ENCODE measurements at regions not wholly inside any gene's neighbourhood (a gene's known extent, or its start where the extent isn't known, plus 50 kb on each side); places are given as distances from the start of the nearest gene placed in this dataset.
"Not testable (repeated sequence)": the region's sequence is repeated elsewhere in the genome, so short reads cannot be mapped to it uniquely, and the experiment has no call there.

GRCh38 chr20:26295006-26295405 lies 598.4 kb upstream of the ZNF337 start:
- no peaks in the 10 kb centered on the region for H4K20me1 ChIP-seq (ENCODE audit: control insufficient read depth, insufficient read depth, low read depth, low read length)
- TF ChIP-seq EZH2phosphoT487 (IDR thresholded peaks at IDR 0.05; ENCODE audit: borderline replicate concordance, low read length) (no peak), CTCF (IDR thresholded peaks at IDR 0.05; ENCODE audit: low read depth, low read length, poor library complexity, severe bottlenecking) (no peak)
- no peaks in the 10 kb centered on the region for H3K36me3 ChIP-seq (ENCODE audit: control insufficient read depth, low read length)
- H3K79me2 ChIP-seq (ENCODE audit: control insufficient read depth, low read length) = no peaks in the 10 kb centered on the region
- H3K27ac ChIP-seq (ENCODE audit: low read depth, low read length) = no peak overlapping the region
- H3F3A ChIP-seq (ENCODE audit: control insufficient read depth, insufficient read depth) = no peaks in the 10 kb centered on the region
- no peak overlapping the region for H3K4me3 ChIP-seq (ENCODE audit: low read length)
- H3K9me3 ChIP-seq (ENCODE audit: control insufficient read depth, insufficient read depth, low read length) = no peaks in the 10 kb centered on the region
- no peak overlapping the region for H3K4me2 ChIP-seq (ENCODE audit: low read length)
- H3K4me1 ChIP-seq (ENCODE audit: control insufficient read depth, low read length) = no peaks in the 10 kb centered on the region
- no peaks in the 10 kb centered on the region for H3K9me2 ChIP-seq (replicated peaks; ENCODE audit: control insufficient read depth, low read length)
- no peaks in the 10 kb centered on the region for H3K27me3 ChIP-seq (ENCODE audit: control insufficient read depth, low read length)

- H3K4me1 ChIP-seq (ENCODE audit: control insufficient read depth, low read length); H3K4me2 ChIP-seq (ENCODE audit: low read length); H4K20me1 ChIP-seq (ENCODE audit: control insufficient read depth, insufficient read depth, low read depth, low read length); H3K79me2 ChIP-seq (ENCODE audit: control insufficient read depth, low read length); H3K27ac ChIP-seq (ENCODE audit: low read depth, low read length); H3K27me3 ChIP-seq (ENCODE audit: control insufficient read depth, low read length); H3F3A ChIP-seq (ENCODE audit: control insufficient read depth, insufficient read depth); H3K36me3 ChIP-seq (ENCODE audit: control insufficient read depth, low read length); H3K4me3 ChIP-seq (ENCODE audit: low read length); H3K9me3 ChIP-seq (ENCODE audit: control insufficient read depth, insufficient read depth, low read length); H3K9me2 ChIP-seq (replicated peaks; ENCODE audit: control insufficient read depth, low read length): not testable (repeated sequence)
These were observed 591.9 kb upstream of the ZNF337 start for GRCh38 chr20:26288379-26289061.

- Histone ChIP-seq H3K9me2 (replicated peaks; ENCODE audit: control insufficient read depth, low read length) (no peaks in the 10 kb centered on the region), H3K9me3 (ENCODE audit: control insufficient read depth, insufficient read depth, low read length) (no peaks in the 10 kb centered on the region; the same call in 1 of the 2 replicates), H3K36me3 (ENCODE audit: control insufficient read depth, low read length) (no peaks in the 10 kb centered on the region), H4K20me1 (ENCODE audit: control insufficient read depth, insufficient read depth, low read depth, low read length) (no peaks in the 10 kb centered on the region), H3K4me2 (ENCODE audit: low read length) (no peak overlapping the region), H3K4me3 (ENCODE audit: low read length) (no peak overlapping the region), H3K79me2 (ENCODE audit: control insufficient read depth, low read length) (no peaks in the 10 kb centered on the region), H3K4me1 (ENCODE audit: control insufficient read depth, low read length) (no peaks in the 10 kb centered on the region), H3K27ac (ENCODE audit: low read depth, low read length) (no peak overlapping the region), H3F3A (ENCODE audit: control insufficient read depth, insufficient read depth) (no peaks in the 10 kb centered on the region), H3K27me3 (ENCODE audit: control insufficient read depth, low read length) (no peaks in the 10 kb centered on the region)
- TF ChIP-seq CTCF (IDR thresholded peaks at IDR 0.05; ENCODE audit: low read depth, low read length, poor library complexity, severe bottlenecking) (no peak), EZH2phosphoT487 (IDR thresholded peaks at IDR 0.05; ENCODE audit: borderline replicate concordance, low read length) (no peak)
These were observed 582.6 kb upstream of the ZNF337 start for GRCh38 chr20:26279238-26279637.

GRCh38 chr20:26277339-26277738 lies 580.7 kb upstream of the ZNF337 start:
- H3K9me3 ChIP-seq (ENCODE audit: control insufficient read depth, insufficient read depth, low read length) = no peaks in the 10 kb centered on the region; the same call in 1 of the 2 replicates
- no peaks in the 10 kb centered on the region for H3K27me3 ChIP-seq (ENCODE audit: control insufficient read depth, low read length)
- no peaks in the 10 kb centered on the region for H3F3A ChIP-seq (ENCODE audit: control insufficient read depth, insufficient read depth)
- no peaks in the 10 kb centered on the region for H3K36me3 ChIP-seq (ENCODE audit: control insufficient read depth, low read length)
- H3K4me1 ChIP-seq (ENCODE audit: control insufficient read depth, low read length) = no peaks in the 10 kb centered on the region
- H4K20me1 ChIP-seq (ENCODE audit: control insufficient read depth, insufficient read depth, low read depth, low read length) = no peaks in the 10 kb centered on the region
- H3K9me2 ChIP-seq (replicated peaks; ENCODE audit: control insufficient read depth, low read length) = no peaks in the 10 kb centered on the region
- no peak overlapping the region for H3K4me3 ChIP-seq (ENCODE audit: low read length)
- H3K27ac ChIP-seq (ENCODE audit: low read depth, low read length) = no peak overlapping the region
- no peaks in the 10 kb centered on the region for H3K79me2 ChIP-seq (ENCODE audit: control insufficient read depth, low read length)
- H3K4me2 ChIP-seq (ENCODE audit: low read length) = no peak overlapping the region
- TF ChIP-seq CTCF (IDR thresholded peaks at IDR 0.05; ENCODE audit: low read depth, low read length, poor library complexity, severe bottlenecking) (no peak), EZH2phosphoT487 (IDR thresholded peaks at IDR 0.05; ENCODE audit: borderline replicate concordance, low read length) (no peak)
